Right lobe of liver (tissue), 4 donors: ENCODE measurements at regions not wholly inside any gene's neighbourhood (a gene's known extent, or its start where the extent isn't known, plus 50 kb on each side); places are given as distances from the start of the nearest gene placed in this dataset.

Experiments
- CTCF ChIP-seq, 4 donors: fragments of 200-600 bp in 3 of 4; fragments of 450-650 bp in 1 of 4; IDR thresholded peaks; one replicate each; pipeline versions ENCODE4 v1.5.1 to v1.8.0; 2016 to 2022; ENCODE audit warnings: antibody characterized with exemption in 4 of 4, mild to moderate bottlenecking in 2 of 4
- POLR2A ChIP-seq: fragments of 450-650 bp; IDR thresholded peaks from one replicate; pipeline ENCODE4 v1.6.1; 2017; ENCODE audit warnings: antibody characterized with exemption, mild to moderate bottlenecking
- donor health status: DM: no; HTN: no; CAD: no.
- donor health status: DM: no; HTN: no; CAD: no.
- donor health status: DM: no; HTN: yes; CAD: no.

- no peak for TF ChIP-seq CTCF (IDR thresholded peaks at IDR 0.05)
- TF ChIP-seq POLR2A: no peak
These were observed 352.9 kb downstream of the TMEM114 start for GRCh38 chr16:8237452-8237851.
